LHCN-M2 (cell line): ENCODE measurements at regions not wholly inside any gene's neighbourhood (a gene's known extent, or its start where the extent isn't known, plus 50 kb on each side); places are given as distances from the start of the nearest gene placed in this dataset.

Source experiments
- DNase-seq: peaks from one replicate; pipeline ENCODE4 v3.0.0-alpha.2; 2012; ENCODE audit warnings: low read depth

DNA sequence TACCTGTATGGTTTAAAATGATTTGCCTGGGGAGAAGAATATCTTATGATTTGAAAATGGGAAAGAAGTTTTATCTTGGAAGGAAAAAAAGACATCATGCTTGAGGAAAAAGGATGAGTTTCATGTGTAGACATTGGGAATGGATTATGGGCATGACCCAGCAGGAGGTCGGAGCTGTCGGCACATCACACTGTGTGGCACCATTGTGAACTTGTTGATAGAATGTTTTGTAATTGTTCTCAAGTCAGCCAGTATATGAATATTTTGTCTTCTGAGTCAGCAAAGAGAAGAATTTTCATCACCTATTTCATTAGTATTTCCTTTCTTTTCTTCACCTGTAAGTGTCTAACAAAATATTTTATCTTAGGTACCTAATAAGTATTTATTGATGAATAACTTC is 60.0 kb upstream of the HMGA2 start:
- DNase-seq = no peak

DNA sequence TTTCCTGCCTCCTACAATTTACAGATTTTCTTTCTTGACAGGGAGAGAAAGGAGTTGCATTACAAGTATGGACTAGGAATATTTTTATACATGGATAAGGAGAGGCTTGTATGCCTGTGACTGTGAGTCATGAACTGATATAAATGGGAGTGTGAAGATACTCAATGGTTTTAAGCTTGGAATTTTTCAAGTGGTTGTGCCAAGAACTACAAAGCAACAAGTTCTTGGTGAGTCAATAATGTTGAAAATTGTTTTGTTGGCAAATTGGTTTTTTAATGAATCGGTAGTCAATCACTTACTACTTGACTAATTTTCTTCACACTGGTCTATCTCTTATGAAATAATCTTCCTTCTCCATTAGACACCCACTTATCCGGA is 58.9 kb upstream of the HMGA2 start:
- DNase-seq = peak; percentile 56

DNA sequence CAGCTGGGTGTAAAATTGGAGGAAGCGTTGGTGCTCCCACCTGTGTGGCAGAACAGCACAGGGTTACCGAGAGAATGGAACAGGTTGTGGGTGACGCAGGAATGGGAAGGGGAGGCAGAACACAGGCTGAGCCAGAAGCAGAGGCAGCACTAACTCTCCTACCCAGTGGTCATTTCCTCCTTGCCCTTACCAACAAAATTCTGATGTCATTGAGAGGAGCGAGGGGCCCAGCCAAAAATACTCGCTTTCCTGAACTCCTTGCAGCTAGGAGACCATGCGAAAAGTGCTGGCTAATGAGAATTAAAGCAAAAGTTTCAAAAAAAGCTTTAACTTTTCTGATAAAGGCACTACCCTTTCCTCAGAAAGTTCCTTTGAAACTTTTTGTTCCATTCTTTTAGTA is 54.4 kb upstream of the HMGA2 start:
- DNase-seq = no peak
